ENCODE measurements at regions not wholly inside any gene's neighbourhood (a gene's known extent, or its start where the extent isn't known, plus 50 kb on each side); places are given as distances from the start of the nearest gene placed in this dataset.
"Not testable (repeated sequence)": the region's sequence is repeated elsewhere in the genome, so short reads cannot be mapped to it uniquely, and the experiment has no call there.

GRCh38 chr10:57334523-57334922 lies 933.2 kb downstream of the IPMK start:
- H3K27ac ChIP-seq (ENCODE audit: low read depth, low read length), result no peak overlapping the region
- no peak overlapping the region for H3K4ac ChIP-seq (ENCODE audit: low read depth, low read length)
- H4K91ac ChIP-seq (ENCODE audit: low read depth, low read length), result no peak overlapping the region
- H3K23ac ChIP-seq (ENCODE audit: low read length), result no peak overlapping the region
- H4K12ac ChIP-seq (ENCODE audit: low read depth, low read length), result no peak overlapping the region
- no peaks in the 10 kb centered on the region for H3K27me3 ChIP-seq (ENCODE audit: insufficient read depth, low read length)
- H2BK120ac ChIP-seq (ENCODE audit: insufficient read depth, low read length, poor library complexity), result no peak overlapping the region
- no peak for DNase-seq
- no peak overlapping the region for H2AK5ac ChIP-seq (ENCODE audit: low read length)
- H3K4me2 ChIP-seq (ENCODE audit: low read length), result no peak overlapping the region
- H2BK5ac ChIP-seq (ENCODE audit: low read depth, low read length, poor library complexity), result no peak overlapping the region
- H4K8ac ChIP-seq (ENCODE audit: low read depth, low read length), result no peak overlapping the region
- no peak overlapping the region for H3K4me3 ChIP-seq (ENCODE audit: low read depth, low read length)
- H3K18ac ChIP-seq (ENCODE audit: low read length), result no peak overlapping the region
- H3K4me1 ChIP-seq (ENCODE audit: control insufficient read depth in 1 of 2, insufficient read depth in 2 of 2, low read length in 2 of 2), result no peaks in the 10 kb centered on the region
- H3K79me2 ChIP-seq (ENCODE audit: control insufficient read depth, insufficient read depth, low read length, poor library complexity), result no peaks in the 10 kb centered on the region
- no peaks in the 10 kb centered on the region for H3K9me3 ChIP-seq (ENCODE audit: insufficient read depth, low read depth, low read length)
- H2AFZ ChIP-seq (ENCODE audit: insufficient read depth, low read length, poor library complexity), result no peak overlapping the region
- H3K14ac ChIP-seq (ENCODE audit: low read length), result no peak overlapping the region
- H2BK12ac ChIP-seq (ENCODE audit: low read length), result no peak overlapping the region
- H3K9ac ChIP-seq (ENCODE audit: low read length), result no peak overlapping the region
- no peaks in the 10 kb centered on the region for H3K79me1 ChIP-seq (ENCODE audit: low read length)
- WGBS (ENCODE audit: extremely low coverage, insufficient coverage, insufficient read length), result no CpG with 5 or more reads among the region's 4 CpGs
- no peaks in the 10 kb centered on the region for H3K36me3 ChIP-seq (ENCODE audit: control insufficient read depth in 1 of 2, insufficient read depth in 2 of 2, low read length in 2 of 2)

- Histone ChIP-seq H3K79me1 (ENCODE audit: low read length) (no peaks in the 10 kb centered on the region), H2AK5ac (ENCODE audit: low read length) (no peak overlapping the region), H4K91ac (ENCODE audit: low read depth, low read length) (no peak overlapping the region), H3K14ac (ENCODE audit: low read length) (no peak overlapping the region), H3K4me1 (ENCODE audit: control insufficient read depth in 1 of 2, insufficient read depth in 2 of 2, low read length in 2 of 2) (no peaks in the 10 kb centered on the region), H3K79me2 (ENCODE audit: control insufficient read depth, insufficient read depth, low read length, poor library complexity) (no peaks in the 10 kb centered on the region), H3K4me2 (ENCODE audit: low read length) (no peak overlapping the region), H4K8ac (ENCODE audit: low read depth, low read length) (no peak overlapping the region), H3K36me3 (ENCODE audit: control insufficient read depth in 1 of 2, insufficient read depth in 2 of 2, low read length in 2 of 2) (no peaks in the 10 kb centered on the region), H3K9ac (ENCODE audit: low read length) (no peak overlapping the region), H3K27ac (ENCODE audit: low read depth, low read length) (no peak overlapping the region), H3K9me3 (ENCODE audit: insufficient read depth, low read depth, low read length) (no peaks in the 10 kb centered on the region), H2BK5ac (ENCODE audit: low read depth, low read length, poor library complexity) (no peak overlapping the region), H3K23ac (ENCODE audit: low read length) (no peak overlapping the region), H3K4ac (ENCODE audit: low read depth, low read length) (no peak overlapping the region), H2BK12ac (ENCODE audit: low read length) (no peak overlapping the region), H2AFZ (ENCODE audit: insufficient read depth, low read length, poor library complexity) (no peak overlapping the region), H3K27me3 (ENCODE audit: insufficient read depth, low read length) (no peaks in the 10 kb centered on the region), H2BK120ac (ENCODE audit: insufficient read depth, low read length, poor library complexity) (no peak overlapping the region), H4K12ac (ENCODE audit: low read depth, low read length) (no peak overlapping the region), H3K4me3 (ENCODE audit: low read depth, low read length) (no peak overlapping the region), H3K18ac (ENCODE audit: low read length) (no peak overlapping the region)
- DNase-seq, result no peak
- no CpG with 5 or more reads among the region's 2 CpGs for WGBS (ENCODE audit: extremely low coverage, insufficient coverage, insufficient read length)
These were observed 933.8 kb downstream of the IPMK start for GRCh38 chr10:57333880-57334279.

GRCh38 chr10:57321400-57321854 lies 946.3 kb downstream of the IPMK start:
- no CpG with 5 or more reads among the region's 29 CpGs for WGBS (ENCODE audit: extremely low coverage, insufficient coverage, insufficient read length)
- not testable (repeated sequence) for H3K4me1 ChIP-seq (ENCODE audit: control insufficient read depth in 1 of 2, insufficient read depth in 2 of 2, low read length in 2 of 2)

GRCh38 chr10:57320416-57320815 lies 947.3 kb downstream of the IPMK start:
- H3K27me3 ChIP-seq (ENCODE audit: insufficient read depth, low read length), result no peaks in the 10 kb centered on the region
- no peak overlapping the region for H3K27ac ChIP-seq (ENCODE audit: low read depth, low read length)
- no peak overlapping the region for H4K12ac ChIP-seq (ENCODE audit: low read depth, low read length)
- H2BK5ac ChIP-seq (ENCODE audit: low read depth, low read length, poor library complexity), result no peak overlapping the region
- H3K14ac ChIP-seq (ENCODE audit: low read length), result no peak overlapping the region
- no peak overlapping the region for H2AK5ac ChIP-seq (ENCODE audit: low read length)
- H2BK120ac ChIP-seq (ENCODE audit: insufficient read depth, low read length, poor library complexity), result no peak overlapping the region
- no peak overlapping the region for H3K18ac ChIP-seq (ENCODE audit: low read length)
- no peak overlapping the region for H3K9ac ChIP-seq (ENCODE audit: low read length)
- no peaks in the 10 kb centered on the region for H3K36me3 ChIP-seq (ENCODE audit: control insufficient read depth in 1 of 2, insufficient read depth in 2 of 2, low read length in 2 of 2)
- no peaks in the 10 kb centered on the region for H3K4me1 ChIP-seq (ENCODE audit: control insufficient read depth in 1 of 2, insufficient read depth in 2 of 2, low read length in 2 of 2)
- WGBS (ENCODE audit: extremely low coverage, insufficient coverage, insufficient read length), result no CpG with 5 or more reads among the region's 3 CpGs
- H4K8ac ChIP-seq (ENCODE audit: low read depth, low read length), result no peak overlapping the region
- H3K4ac ChIP-seq (ENCODE audit: low read depth, low read length), result no peak overlapping the region
- DNase-seq, result no peak
- no peak overlapping the region for H4K91ac ChIP-seq (ENCODE audit: low read depth, low read length)
- H2BK12ac ChIP-seq (ENCODE audit: low read length), result no peak overlapping the region
- H3K4me2 ChIP-seq (ENCODE audit: low read length), result no peak overlapping the region
- no peaks in the 10 kb centered on the region for H3K79me1 ChIP-seq (ENCODE audit: low read length)
- no peak overlapping the region for H3K4me3 ChIP-seq (ENCODE audit: low read depth, low read length)
- H3K79me2 ChIP-seq (ENCODE audit: control insufficient read depth, insufficient read depth, low read length, poor library complexity), result no peaks in the 10 kb centered on the region
- H3K9me3 ChIP-seq (ENCODE audit: insufficient read depth, low read depth, low read length), result no peaks in the 10 kb centered on the region
- no peak overlapping the region for H3K23ac ChIP-seq (ENCODE audit: low read length)
- H2AFZ ChIP-seq (ENCODE audit: insufficient read depth, low read length, poor library complexity), result no peak overlapping the region

More at GRCh38 chr10:57321400-57321854, 946.3 kb downstream of the IPMK start:
- not testable (repeated sequence) for H4K91ac ChIP-seq (ENCODE audit: low read depth, low read length); H3K4me2 ChIP-seq (ENCODE audit: low read length); H2BK5ac ChIP-seq (ENCODE audit: low read depth, low read length, poor library complexity); H3K79me1 ChIP-seq (ENCODE audit: low read length); H3K23ac ChIP-seq (ENCODE audit: low read length); H4K12ac ChIP-seq (ENCODE audit: low read depth, low read length); H3K36me3 ChIP-seq (ENCODE audit: control insufficient read depth in 1 of 2, insufficient read depth in 2 of 2, low read length in 2 of 2); H4K8ac ChIP-seq (ENCODE audit: low read depth, low read length); H3K27ac ChIP-seq (ENCODE audit: low read depth, low read length); H3K4ac ChIP-seq (ENCODE audit: low read depth, low read length); H3K4me3 ChIP-seq (ENCODE audit: low read depth, low read length); H2AK5ac ChIP-seq (ENCODE audit: low read length); H3K79me2 ChIP-seq (ENCODE audit: control insufficient read depth, insufficient read depth, low read length, poor library complexity); H3K14ac ChIP-seq (ENCODE audit: low read length); DNase-seq; H3K18ac ChIP-seq (ENCODE audit: low read length); H3K9me3 ChIP-seq (ENCODE audit: insufficient read depth, low read depth, low read length); H2BK12ac ChIP-seq (ENCODE audit: low read length); H2AFZ ChIP-seq (ENCODE audit: insufficient read depth, low read length, poor library complexity); H3K9ac ChIP-seq (ENCODE audit: low read length); H3K27me3 ChIP-seq (ENCODE audit: insufficient read depth, low read length); H2BK120ac ChIP-seq (ENCODE audit: insufficient read depth, low read length, poor library complexity)

All from trophoblast cell (in vitro differentiated cells and primary cell).